CD4-positive, alpha-beta T cell treated with Interleukin-2 at 100 ng/mL for 4 hours (primary cell): ENCODE measurements at regions not wholly inside any gene's neighbourhood (a gene's known extent, or its start where the extent isn't known, plus 50 kb on each side); places are given as distances from the start of the nearest gene placed in this dataset.

ENCODE experiments used
- DNase-seq: peaks from one replicate; pipeline ENCODE4 v3.0.0-alpha.2; 2020; ENCODE audit warnings: low spot score

DNA sequence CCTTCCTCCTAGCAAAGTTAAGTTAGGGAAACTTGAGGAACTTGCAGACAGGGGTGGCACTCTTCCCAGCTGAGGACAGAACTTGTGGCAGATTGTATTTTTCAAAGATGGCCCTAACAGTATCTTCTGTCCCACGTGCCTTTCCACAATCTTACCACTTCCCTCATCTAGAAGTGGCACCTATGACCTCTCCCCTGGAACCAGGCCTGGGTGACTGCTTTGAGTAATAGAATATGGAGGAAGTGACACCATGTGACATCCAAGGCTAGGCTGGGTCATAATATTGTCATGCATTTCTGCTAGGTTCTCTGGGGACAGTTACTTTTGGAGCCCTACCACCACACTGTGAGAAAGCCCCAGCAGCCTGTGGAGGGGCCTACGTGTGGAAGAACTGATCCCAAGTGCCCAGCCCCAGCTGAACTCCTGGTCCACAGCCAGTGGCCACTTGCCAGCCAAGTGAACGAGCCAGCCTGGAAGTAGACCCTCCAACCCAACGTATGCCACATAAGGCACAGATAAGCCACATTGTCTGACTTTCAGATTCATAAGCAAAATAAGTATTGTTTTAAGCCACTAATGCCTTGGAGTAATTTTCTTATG, 193.7 kb downstream of the PTPN20 start:
- DNase-seq, result no peak

DNA sequence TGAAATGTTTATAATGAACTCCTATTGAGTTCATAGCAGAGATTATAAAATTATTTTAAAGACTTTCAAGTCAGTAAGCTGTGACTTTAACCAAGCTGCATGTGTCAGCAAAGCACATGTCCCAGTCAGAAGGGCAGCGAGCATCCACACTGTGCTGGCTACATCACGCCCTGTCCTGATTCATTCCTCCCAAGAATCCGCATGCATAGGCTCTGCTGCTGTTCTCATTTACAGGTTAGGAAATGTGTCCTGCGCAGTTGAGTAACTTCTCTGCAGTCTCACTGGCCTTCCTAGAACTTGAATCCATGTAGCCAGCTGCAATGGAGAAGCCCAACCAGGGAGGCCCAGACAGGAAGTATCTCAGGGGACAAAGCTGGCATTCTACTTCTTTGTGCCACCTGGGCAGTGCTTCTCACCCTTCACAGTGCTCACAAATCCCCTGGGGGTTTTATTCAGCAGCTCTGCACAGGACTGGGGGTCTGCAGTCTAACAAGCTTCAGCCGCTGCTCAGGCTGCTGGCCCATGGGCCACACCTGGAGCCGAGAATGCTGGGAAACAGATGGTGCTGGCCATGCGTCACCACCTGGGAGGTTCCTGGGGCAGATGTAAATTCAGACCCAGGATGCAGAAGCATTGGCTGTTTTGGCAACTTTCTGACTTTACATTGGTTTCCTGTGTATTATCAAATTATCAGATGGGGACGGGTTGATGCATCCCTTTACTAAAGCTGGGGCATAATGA, 192.8 kb upstream of the GDF10 start:
- no peak for DNase-seq

DNA sequence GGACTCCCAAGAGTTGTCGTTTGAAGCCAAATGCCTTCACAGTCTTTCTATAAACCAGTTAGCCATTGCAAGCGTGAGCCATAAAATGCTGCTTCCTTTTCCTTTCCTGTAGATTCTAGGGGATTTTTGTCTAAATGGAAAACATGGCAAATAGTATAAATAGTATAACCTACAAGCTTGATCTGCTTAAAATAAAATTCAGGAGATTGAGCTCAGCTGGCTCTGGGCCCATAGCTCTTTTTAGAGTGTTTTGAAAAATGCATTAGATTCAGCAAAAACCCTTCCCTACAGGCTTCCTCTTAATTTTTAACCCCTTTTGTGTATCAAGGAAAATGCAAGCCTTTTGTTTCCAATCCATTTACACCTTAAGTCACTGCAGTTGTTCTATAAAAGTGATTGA, 190.1 kb upstream of the GDF10 start:
- DNase-seq, result no peak

DNA sequence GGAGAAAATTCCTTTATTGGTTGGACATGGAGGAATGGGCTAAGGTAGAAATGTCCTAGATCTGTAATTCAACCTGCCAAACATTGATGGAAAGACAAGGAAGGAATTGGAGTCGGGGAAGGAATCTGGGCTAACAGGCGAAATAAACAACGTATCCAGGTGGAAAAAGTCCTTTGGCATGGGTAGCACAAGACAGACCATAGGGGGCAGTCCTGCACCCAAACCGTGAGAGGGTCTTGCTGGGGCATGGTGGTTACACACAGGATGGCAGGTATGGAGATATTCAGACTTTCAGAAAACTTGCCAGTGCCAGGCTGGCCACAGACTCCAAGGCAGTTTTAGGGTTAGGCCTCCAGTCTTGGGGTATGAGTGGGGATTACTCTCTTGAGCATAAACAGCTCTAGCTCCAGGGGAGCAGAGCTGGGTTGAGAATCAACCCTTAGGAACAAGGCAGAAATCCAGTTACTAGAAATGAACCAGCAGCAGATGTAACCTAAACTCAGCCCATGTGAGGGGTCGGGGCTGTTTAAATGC, 188.6 kb upstream of the GDF10 start:
- DNase-seq, result no peak

DNA sequence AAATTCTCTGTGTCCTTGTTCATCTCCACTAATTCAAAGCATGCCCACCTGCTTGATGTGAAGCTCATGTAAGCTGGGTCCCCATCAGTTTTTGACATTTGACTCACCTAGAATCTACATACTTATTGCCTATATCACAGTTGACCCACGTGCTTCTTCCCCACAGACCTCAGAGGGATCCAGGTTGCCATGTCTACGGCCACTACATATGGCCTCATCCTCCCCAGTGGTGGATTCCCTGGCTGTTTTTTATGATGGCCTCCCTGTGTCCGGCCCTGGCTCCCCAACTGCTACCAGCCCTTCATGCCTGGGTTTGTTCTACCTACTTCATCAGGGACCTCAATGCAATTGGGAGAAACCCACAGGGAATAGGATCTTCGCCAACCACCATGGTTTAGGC, 187.4 kb upstream of the GDF10 start:
- DNase-seq, result no peak

DNA sequence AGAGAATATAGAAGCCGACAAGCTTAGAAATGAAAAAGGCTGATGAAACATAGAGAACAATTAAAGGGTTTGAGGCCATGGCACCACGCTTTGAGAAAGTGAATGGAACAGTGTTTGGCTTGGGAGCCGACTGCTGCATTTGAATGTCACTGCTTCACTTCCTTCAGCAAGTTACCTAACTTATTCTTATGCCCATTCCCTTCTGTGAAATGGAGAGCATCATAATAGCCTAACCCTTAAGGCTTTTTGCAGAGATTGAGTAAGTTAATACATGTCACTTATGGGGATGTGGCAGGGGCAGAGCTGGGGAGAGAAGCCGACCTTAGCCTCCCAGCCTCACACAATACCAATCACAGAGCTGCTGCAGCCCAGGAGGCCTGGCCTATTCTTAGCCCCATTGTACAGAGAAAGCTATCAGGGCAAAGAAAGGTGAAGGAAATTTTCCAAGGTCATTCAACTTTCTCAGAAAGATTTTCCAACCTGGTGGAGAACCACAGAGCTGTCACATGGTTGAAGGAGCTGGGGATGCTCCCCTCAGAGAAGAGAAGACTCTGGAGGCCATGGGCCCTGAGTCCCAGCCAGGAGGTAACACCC, 186.0 kb upstream of the GDF10 start:
- no peak for DNase-seq

DNA sequence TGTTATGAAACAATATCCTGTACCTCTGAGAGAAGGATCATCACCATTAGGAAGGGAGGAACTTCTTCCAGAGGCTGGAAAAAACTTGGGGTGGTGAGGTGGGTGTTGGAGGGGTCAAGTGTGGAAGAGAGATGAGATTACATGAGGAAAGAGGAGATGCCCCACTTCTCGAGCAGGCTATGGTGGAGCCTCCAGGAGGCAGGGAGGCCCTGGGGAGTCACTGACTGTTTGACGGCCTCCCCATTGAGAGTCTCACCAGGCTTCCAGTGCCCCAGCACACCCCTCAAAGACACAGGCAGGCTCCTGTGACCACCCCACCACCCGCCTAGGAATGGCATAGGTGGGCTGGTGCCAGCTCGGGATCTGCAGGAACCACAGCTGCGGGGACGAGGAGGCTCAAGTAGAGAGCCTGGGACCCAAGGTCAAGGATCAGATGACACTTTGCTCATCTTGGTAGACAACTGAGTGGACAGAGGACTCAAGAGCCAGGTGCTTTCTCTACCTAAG, 185.3 kb upstream of the GDF10 start:
- no peak for DNase-seq

DNA sequence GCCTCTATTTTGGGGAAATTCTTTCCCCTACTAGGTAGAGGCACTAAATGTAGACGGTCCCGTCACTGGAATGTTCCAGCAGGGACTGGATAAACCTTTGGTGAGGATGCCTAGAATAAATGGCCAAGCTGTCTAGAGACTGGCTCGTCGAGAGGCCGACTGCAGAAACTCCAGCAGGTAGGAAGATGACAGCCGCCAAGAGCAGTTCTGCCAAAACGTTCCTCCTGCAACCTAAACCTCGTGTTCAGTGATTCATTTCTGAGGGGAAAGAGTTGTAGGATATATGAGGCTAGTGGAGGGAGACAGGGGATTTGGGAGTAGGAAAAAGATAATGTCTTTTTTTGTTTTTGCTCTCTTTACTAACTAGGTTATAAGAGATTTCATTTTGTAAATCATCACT, 184.7 kb upstream of the GDF10 start:
- DNase-seq, result no peak

DNA sequence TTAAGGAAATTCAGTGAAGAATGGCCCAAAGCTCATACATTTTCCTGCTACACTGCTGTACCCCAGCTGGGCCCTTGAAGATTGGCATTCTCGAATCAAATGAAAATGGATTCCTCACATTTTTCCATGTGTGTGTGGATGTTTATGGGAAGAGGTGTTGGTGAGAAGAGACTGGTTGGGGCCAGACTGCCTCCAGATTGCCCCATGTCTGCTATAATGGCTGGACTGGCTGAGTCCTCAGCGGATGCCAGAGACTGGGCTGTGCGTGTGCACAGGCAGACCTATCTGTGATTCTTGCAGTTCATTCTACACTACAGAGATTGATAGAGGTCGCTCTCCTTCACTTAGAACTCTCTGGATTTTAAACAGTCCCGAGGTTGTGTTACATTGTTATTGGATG, 183.6 kb upstream of the GDF10 start:
- DNase-seq, result no peak

DNA sequence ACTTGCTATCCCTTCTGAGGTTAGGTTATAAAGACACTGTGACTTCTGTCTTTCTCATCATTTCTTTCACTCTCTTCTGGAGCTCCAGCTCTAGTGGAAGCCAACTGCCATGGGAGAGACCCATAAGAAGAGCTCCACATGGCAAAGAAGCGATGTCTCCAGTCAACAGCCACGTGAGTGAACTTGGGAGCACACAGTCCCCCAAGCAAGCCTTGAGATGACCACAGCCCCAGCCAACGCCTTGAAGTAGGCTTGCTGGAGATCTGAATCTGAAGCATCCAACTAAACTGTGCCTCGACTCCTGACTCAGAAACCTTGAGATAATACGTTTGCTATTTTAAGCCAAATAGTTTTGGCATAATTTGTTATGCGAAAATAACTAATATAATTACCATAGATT, 181.7 kb upstream of the GDF10 start:
- no peak for DNase-seq

DNA sequence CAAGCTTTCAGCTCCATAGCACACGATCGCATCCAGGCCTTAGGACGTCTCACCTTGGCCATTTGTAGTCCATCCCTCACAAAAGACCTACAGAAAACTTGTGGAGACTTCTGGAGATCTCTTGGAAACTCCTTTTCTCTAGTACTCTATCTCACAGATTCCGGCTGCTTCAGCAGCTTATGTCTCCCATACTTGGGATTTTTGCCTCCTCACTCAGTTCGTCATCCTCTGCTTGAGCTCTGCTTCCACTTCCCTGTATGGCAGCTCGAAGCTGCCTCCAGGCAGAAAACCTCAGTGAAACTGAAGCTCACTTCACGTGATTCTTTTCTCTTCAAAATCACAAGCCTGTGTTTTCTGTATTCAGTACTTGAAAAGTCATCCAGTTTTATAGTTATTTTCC, 178.7 kb upstream of the GDF10 start:
- no peak for DNase-seq

DNA sequence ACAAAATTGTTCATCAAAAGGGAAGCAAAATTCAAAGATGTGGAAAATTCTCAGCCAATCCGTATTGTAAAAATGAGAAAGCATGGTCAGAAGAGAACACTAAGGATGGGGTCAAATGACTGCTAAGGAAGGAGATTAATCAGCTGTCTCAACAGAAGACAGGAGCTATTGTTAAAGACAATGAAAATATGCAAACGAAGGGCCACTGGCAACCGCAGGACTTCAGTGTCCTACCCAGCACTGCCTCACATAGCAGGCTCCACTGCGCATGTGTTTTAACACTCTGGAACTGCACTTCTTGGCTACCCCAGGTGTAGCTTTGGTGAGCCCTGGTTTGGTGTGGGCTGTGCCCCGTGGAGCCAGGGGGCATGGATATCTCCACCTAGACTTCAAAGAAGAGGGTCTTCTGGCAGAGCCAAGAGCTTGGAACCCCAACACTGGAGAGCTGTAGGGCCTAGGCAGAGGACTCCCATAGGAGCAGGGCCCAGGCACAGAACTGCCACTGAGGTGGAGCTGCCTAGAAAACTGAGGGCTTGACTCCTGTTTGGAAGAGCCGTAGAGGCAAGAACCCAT, 176.2 kb upstream of the GDF10 start:
- no peak for DNase-seq

DNA sequence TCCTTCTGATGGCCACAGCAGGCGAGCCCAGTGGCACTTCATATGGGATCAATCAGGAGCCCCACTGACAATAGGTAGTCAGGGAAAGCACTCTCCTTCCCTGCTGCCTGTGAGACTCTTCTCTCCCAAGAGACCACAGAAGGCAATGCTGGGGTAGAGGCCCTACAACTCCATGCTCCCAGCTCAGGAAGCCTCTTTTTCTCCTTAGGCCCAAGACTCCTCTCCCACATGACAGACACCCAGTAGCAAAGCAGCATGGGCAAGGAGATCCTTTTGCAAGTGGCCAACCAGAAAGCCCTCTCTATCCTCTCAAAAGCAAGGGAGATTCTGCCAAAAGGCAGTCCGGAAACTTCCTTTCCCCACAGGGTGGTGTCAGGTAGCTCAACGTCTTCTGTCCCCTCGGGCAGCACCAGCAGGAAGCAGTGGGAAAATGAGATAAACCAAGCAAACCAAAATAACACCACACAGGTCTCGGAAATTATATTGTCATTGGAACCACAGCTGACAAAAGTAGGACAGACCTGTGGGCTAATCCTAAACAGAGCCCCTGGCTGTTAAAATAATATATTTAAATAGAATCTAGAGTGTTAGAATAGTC, 172.7 kb upstream of the GDF10 start:
- no peak for DNase-seq

DNA sequence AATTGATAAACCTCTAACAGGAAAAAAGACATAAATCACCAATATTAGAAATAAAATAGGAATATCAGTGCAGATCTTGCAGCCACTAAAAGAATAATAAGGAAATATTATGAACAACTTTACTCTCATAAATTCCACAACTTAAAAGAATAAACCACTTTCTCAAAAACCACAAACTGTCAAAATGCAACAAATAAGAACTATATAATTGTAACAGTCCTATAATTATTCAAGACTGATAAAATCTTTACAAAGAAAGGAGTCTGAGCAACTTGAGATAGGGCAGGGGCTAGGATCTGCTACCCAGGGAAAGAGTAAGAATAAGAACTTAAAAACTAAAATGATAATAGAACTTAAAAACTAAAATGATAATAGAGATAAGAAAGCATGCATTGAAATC, 169.5 kb upstream of the GDF10 start:
- DNase-seq, result no peak

DNA sequence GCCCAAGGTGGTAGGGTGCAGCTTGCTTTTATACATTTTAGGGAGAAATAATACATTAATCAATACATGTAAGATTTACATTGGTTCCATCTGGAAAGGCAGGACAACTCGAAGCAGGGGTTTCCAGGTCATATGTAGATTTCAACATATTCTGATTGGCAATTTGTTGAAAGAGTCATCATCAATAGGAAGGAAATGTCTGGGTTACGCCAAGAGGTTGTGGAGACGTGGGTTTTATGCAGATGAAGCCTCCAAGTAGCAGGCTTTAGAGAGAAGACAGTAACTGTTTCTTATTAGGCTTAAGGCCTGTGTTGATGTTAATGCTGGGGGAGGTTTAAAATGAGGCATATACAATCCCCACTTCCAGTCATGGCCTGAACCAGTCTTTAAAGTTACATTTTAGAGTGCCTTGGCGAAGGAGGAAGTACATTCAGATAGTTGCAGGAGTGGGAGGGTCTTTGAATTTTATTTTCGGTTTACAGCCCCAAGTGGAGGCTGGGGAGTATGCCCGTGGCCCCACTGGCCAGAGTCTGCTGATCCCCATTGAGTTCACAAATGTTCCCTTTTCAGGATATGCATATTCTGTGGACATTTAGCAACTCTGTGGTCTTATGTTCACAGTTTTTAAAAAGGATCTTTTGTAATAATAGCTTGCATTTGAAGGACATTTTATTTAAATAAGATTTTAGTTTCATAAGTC, 166.0 kb upstream of the GDF10 start:
- no peak for DNase-seq

DNA sequence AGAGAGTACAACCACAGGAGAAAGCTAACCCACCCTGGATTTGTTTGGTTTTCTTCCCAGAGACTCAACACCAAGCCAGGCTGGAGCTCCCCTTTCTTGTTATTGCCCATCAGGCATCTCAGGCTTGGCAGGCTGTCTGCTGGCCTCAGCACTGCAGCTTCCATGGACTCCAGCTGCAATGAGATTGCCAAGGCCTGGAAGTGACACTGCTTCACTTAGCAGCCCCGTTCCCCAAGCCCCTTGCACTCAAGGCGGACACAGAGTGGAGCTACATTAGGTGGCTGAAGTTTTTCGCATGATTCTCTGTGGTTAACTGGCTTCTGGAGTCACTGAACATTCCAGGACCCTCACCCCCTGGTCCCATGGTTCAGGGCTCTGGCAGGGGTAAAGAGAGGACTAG, 163.1 kb upstream of the GDF10 start:
- DNase-seq, result no peak

DNA sequence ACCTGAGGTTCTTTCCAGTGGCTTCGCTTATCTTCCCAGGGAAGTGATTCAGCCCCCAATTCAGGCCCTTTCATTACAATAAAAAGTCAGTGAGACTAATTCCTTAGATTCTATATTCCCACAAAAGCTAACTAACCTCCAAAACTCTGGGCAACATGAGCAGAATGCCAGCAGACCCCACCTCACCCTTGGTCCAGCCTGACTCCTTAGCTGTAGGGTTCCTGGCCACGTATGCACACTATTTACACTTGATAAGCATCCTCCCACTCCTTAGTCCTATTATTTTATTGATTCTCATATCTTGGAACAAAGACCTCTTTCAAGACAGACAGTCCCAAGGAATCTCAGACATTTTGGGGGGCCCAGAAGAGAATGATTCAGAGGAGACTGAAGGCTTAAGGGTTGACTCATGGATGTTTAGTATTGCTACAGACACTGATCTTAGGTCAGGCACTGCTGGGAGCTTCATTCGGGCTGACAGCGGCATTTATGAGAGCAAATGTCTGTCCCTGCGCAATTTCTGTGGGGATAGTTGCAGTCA, 162.6 kb upstream of the GDF10 start:
- DNase-seq, result no peak

DNA sequence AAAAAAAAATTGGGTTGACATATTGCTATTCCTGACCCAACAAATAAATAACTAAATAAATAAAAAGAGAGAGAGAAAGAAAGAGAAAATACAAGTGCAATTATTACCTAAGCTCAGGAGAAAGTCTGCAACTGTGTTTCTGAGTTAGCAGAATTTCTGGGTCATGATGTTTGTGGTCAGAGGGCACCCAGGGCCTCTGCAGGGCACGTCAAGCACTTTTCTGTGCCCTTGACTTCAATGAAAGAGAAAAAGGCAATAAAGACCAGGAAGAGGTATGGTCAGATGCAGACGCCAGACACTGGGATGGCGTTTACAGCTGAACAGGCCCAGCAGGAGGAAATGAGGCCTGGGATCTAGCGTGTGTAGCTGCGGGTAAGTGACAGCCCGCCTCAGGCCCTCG, 160.9 kb upstream of the GDF10 start:
- no peak for DNase-seq

DNA sequence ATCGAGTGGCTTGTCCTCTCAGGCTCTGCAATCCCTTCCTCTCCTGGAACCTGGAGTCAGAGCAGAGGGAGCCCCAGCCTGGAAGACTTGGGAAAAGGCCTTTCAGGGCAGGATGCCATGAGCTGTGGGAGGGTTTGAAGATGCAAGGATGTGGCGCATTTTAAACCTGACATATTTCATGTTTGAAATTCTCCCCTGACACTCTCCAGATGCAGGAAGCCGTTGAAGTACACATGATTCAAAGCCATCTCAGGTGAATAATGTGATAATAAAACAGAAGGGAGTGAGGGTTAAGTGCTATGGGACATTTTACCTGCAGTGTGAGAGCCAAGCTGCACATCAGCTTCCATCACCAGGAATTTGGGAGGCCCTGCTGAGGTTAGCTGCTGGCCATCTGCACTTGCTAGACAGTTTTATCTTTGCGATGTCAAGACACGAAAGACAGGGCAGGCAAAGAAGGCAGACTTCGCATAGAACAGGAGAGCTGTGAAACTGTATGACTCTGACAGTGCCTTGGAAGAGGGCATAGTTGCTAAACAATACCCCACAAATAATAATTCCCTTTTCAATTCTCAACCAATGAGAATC, 159.1 kb upstream of the GDF10 start:
- no peak for DNase-seq

DNA sequence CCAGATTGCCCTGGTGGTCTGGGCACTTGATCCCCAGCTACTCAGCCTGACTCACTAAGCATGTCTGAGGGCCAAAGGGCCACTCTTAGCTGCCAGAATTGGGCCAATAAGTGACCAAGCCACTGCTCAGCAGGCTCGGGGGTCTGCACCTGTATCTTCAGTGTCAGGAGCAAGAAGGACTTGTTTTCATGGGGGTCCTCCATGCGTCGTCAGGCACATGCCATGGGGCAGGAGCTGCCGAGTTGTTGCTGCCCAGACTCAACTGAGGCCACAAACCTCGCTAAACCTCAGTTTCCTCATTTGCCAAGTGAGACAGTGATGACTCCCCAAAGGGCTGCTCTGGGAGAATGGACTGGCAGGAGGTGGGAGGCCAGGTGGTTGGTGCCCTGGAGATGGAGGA, 158.6 kb upstream of the GDF10 start:
- no peak for DNase-seq

DNA sequence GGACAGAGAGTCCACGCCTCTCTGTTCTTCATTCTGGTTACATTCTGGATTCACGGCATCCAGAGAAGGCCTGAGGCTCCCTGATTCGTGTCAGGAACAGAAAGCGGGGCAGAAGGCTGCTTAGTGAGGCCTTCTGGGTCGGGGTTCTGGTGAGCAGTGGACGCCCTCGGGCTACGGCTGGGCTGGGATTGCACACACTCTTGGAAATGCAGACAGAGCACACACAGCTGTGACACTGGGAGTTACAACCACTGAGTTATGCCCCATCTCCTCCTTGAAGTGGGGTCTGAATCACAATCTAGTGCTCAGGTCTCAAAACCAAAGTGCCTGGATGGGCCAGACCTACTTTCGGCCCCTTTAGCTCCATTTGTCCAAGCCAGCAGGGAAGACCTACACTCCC, 156.9 kb upstream of the GDF10 start:
- DNase-seq, result no peak
